Neural progenitor cell (in vitro differentiated cells): ENCODE measurements at regions not wholly inside any gene's neighbourhood (a gene's known extent, or its start where the extent isn't known, plus 50 kb on each side); places are given as distances from the start of the nearest gene placed in this dataset.
"Not testable (repeated sequence)": the region's sequence is repeated elsewhere in the genome, so short reads cannot be mapped to it uniquely, and the experiment has no call there.

Experiments
- EZH2 ChIP-seq: fragments of 200-600 bp; sonication (generic); IDR thresholded peaks from 2 replicates; pipeline ENCODE4 v1.6.1; 2017; ENCODE audit warnings: antibody characterized with exemption, mild to moderate bottlenecking, moderate library complexity
- EZH2phosphoT487 ChIP-seq: fragments of 200-600 bp; sonication (generic); IDR thresholded peaks from 2 replicates; pipeline ENCODE4 v1.6.1; 2017; ENCODE audit warnings: antibody characterized with exemption
- TF ChIP-seq, protein P1 (sequence below): fragments of 200-600 bp; sonication (generic); IDR thresholded peaks from 2 replicates; pipeline ENCODE4 v1.5.1; 2017; ENCODE audit warnings: antibody characterized with exemption, mild to moderate bottlenecking

DNA sequence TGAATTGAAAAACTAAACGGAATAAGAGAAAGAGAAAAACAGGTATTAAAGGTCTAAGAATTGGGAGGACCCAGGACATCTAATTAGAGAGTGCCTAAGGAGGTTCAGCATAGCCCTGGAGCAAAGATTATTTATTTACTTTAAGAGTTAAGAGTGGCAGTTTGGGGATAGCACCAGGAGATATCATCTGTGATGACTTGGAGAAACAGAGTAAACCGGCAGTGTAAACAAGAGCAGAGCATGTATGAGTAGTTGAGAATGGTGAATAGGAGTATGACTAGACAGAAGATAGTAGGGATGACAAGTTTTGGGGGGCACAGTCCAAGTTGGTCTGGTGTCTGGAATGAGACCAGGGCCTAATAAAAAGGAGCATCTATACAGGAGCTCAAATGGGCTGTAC, 167.9 kb upstream of the JADE1 start:
- TF ChIP-seq, protein P1, sequence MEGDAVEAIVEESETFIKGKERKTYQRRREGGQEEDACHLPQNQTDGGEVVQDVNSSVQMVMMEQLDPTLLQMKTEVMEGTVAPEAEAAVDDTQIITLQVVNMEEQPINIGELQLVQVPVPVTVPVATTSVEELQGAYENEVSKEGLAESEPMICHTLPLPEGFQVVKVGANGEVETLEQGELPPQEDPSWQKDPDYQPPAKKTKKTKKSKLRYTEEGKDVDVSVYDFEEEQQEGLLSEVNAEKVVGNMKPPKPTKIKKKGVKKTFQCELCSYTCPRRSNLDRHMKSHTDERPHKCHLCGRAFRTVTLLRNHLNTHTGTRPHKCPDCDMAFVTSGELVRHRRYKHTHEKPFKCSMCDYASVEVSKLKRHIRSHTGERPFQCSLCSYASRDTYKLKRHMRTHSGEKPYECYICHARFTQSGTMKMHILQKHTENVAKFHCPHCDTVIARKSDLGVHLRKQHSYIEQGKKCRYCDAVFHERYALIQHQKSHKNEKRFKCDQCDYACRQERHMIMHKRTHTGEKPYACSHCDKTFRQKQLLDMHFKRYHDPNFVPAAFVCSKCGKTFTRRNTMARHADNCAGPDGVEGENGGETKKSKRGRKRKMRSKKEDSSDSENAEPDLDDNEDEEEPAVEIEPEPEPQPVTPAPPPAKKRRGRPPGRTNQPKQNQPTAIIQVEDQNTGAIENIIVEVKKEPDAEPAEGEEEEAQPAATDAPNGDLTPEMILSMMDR: not testable (repeated sequence)
- not testable (repeated sequence) for TF ChIP-seq EZH2, EZH2phosphoT487
